GM19397 (cell line): ENCODE measurements at regions not wholly inside any gene's neighbourhood (a gene's known extent, or its start where the extent isn't known, plus 50 kb on each side); places are given as distances from the start of the nearest gene placed in this dataset.
"Not testable (repeated sequence)": the region's sequence is repeated elsewhere in the genome, so short reads cannot be mapped to it uniquely, and the experiment has no call there.

ENCODE experiments used
- ATAC-seq: cut with Tn5 transposase; IDR thresholded peaks from one replicate; pipeline ENCODE4 v1.9.1; 2021; ENCODE audit warnings: mild to moderate bottlenecking, moderate library complexity; ENCODE audit not compliant: unreplicated experiment

DNA sequence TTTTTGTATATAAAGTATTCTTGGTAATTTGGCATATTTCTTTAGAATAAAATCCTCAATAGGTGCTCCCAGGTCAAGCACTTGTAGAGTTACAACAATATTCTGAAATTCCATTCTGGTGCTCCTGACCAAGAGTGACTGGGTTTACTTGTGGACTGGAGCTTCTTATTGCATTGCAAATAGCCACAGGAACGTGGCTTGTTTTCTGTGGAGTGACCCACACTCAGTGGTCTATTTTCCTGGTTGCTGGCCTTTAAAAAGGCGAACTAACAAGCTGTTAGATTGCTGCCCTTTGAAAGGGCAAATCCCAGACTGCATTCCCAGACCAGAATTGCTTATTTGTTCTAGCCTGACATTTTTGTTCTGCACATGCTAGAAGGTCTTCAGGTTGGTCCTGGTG lies 658.8 kb upstream of the GOT2 start:
- no peak for ATAC-seq

DNA sequence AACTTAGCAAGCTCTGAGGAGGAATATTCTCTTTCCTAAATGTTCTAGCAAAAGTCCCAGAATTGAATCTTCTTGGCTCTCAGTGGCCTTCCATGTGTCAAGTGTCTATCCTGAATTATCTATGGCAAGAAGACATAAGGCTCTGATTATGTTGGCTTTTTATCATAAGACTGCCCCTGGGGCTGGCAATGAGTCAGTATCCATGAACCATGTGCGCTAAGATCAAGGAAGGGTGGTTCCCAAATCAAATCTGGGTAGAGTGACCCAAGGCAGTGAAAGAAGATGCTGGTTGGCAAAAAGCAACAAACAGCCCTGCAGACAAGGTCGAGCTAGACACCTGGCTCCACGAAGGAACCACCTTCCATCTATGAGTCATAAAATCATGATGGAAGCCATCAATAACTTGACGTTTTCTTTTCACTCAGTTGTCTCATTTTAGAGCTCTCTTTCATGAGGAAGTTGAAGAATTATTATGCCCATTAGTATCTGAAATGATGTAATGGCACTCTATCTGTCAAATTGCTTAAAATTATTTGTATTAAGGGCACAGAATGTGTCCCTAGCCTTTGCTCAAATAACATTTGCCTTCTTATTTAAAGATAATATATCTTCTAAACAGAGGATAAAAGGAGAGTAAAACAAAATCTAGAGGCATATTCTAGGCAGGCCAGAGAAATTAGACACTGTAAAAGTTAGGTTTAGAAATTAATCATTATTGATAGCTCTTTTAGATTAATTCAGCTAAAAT lies 657.7 kb upstream of the GOT2 start:
- no peak for ATAC-seq

DNA sequence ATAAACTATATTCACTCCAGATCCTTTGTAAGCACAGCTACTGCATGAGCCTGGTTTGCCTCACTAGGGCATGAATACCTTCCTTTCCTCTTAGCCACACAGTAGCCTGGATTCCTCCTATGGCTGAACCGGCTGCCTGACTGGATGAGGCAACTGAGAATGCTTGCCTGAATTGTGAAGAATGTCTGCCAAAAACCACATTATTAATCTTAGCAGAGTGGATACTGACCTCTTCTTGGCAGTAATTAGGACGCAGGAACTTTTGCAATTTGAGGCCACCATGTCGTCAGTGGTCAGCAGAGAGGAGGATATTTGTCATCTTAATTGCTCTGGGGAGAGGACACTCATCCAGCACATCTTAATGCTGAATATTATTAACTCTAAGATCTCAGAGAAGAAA lies 651.8 kb upstream of the GOT2 start:
- no peak for ATAC-seq

DNA sequence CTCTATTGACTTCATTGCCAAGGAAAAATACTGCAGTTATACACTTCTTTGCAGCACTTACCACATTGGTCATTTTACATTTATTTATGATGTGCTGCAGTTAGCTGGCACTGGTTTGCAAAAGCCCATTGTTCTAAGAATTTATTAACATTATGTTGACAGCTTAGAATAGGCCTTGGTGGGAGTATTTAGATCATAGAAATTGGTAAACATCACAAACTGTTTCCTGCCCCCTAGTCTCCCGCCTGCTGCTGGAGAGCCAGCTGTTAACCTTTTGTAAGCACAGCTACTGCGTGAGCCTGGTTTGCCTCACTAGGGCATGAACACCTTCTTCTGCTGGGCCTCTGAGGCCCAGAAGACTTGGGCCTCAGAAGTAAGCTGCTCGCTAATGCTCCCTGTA lies 651.4 kb upstream of the GOT2 start:
- ATAC-seq: no peak

DNA sequence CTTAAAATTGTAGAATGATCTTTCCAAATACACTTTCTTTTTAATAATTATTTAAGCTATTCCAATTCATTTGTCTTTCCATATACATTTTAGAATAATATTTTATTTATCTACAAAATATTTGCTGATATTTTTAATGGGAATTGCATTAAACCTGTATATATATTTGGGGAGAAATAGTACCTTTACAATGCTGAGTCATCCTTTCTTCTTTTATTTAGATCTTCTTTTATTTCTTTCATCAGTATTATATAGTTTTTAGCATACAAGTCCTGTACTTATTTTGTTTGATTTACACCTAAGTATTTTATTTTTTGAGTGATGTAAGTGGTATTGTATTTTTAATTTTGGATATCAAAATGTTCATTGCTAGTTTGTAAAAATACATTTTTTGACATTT lies 639.5 kb upstream of the GOT2 start:
- no peak for ATAC-seq

DNA sequence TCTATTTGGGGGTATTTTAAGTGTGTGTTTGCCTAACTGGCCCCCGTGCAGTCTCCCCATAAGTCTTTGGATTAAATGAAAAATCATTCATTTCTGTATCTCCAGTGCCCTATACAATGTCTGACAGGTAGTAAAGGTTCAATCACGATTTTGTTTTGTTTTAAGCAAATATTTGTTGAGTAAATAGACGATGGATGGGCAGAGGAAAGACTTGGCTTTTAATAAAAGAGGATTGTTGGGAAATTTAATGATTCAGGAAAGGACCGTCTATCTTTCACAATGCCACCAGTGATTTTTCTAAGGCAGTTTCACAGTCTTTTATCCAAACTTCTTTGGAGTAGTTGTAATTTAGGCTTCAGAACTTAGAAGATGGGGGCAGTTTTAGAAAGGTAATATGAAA lies 636.6 kb upstream of the GOT2 start:
- ATAC-seq: no peak

DNA sequence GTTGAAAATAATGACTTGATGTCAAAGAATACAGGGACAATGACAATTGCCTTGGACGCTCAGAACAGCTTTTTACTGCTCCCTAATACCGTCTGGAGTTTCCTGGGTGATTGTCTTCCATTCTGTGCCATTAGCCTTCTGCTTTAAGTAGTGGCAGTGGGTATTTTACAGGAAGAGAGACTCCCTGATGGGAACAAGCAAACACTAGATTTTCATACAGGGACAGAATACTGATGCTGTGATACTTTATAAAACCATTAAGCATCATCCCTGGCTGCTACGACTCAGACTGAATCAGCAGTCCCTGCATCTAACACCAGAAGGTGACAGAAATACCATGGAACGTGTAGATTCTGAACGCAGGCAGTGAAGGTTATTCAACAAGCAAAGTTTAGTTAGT lies 635.4 kb upstream of the GOT2 start:
- no peak for ATAC-seq

DNA sequence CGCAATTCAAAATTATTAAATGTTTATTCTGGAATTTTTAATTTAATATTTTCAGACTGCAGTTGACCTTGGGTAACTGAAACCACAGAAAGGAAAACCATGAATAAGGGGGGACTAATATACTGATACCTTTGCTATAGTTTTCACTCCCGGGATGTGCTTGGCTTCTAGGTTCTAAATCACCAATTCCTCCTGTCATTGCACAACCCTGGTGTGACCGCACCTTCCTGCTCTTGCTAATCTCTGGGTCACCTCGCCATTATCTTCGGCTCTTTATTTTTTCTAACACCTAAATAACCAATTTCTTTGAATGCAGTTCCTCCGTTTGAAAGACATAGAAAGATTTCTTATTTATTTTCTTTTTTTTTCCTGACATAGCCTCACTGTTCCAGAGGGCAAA lies 634.5 kb upstream of the GOT2 start:
- ATAC-seq: no peak

DNA sequence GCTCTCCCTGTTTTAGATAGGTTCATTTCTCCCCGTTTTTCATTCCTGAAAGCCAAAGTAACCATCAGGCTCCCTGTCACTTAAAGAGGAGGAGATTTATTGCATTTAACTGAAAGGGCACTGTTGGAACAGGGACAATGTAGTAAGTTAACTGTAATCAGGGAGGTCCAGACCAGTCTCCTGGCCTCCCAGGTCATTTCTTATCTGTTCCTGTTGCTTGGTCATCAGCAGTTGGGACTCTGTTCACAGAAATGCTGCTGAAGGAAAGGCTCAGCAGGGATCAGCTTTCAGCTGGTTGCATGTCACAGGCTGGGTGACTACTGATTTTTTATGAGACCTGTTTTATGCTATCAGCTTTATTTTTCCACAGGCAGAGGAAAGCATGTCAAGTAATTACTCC lies 622.6 kb upstream of the GOT2 start:
- no peak for ATAC-seq

DNA sequence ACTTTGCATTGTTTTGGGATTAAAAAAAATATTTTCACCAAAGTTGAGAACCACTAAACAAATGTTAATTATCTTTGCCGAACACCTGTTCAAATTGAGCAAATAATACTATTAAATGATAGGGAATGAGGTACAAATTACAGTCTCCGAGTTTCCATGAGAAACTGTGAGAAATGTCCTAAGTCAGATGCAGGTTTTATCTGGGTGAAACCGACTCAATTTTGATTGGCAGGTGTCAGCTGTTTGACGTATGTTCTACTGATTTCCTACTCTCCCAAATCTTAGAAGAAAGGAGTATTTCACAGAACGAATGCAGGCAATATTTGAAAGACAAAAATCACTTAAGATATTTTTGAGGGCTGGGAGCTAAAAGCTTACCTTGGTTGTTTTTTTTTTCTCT lies 622.0 kb upstream of the GOT2 start:
- no peak for ATAC-seq

DNA sequence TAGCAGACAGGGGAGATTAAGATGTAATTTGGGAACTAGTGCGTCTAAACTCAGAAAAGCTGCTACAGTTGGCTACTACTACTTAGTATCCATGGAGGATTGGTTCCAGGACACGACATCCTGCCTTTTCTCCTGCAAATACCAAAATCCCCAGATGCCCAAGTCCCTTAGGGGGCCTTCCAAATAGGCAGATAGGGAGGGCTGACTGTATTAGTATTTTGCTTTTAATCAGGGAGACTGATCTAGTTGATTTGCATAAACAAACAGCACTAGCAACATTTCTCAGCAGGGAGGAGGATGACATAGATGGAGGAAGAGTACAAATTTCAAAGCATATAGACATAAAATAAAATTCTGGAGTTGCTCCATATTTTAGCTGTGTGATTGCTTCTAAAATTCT lies 621.6 kb upstream of the GOT2 start:
- ATAC-seq: no peak

DNA sequence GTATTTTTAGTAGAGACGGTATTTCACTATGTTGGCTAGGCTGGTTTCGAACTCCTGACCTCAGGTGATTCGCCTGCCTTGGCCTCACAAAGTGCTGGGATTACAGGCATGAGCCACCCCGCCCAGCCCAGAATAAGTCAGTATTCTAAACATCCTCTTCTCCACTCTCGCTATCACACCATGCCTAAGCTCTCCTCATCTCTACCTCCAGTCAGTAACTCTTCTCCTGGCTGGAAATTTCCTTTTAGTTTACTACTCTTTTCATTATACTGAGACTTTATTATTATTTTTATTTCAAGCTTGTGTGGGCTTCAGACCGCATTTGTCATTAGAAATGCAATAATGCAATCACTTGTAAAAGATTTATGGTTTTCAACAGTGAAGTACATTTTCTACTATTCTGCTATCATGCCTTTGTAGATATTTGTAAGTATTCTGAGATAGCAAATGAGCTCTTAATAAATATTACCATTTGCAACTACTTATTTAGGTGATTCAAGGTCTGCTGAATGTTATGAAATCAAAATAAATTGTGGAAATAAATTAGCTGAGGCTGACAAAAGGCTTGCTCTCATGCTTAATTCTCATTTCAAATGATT lies 617.3 kb upstream of the GOT2 start:
- ATAC-seq: no peak

DNA sequence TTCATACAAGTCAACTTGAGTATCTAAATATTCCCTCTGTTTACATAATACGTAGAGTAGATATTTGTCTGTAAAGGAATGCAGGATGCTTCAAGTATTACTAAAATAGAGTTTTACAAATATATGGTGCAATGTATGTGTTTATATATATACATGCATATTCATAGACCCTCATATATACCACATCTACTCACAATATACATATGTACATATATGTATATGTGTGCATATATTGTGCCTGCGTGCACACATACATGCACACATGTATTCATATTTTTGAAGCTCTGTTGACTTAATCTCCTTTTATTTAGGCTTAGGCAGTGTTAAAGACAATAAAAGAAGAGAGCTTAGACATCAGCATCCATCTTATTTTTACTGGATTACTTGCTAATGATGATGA lies 616.6 kb upstream of the GOT2 start:
- no peak for ATAC-seq

DNA sequence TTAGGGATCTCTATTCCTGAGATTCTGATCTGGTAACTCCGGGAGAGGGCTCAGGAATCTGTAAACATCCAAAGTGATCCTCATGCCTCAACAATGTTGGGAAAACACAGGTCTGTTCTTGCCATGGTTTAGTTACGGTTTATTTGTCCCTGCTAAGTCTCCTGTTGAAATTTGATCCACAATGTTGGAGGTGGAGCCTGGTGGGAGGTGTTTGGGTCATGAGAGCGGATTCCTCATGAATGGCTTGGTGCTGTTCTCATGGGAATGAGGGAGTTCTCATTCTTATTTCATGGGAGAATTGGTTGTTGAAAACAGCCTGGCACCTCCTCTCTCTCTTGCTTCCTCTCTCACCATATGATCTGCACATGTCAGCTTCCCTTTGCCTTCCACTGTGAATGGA lies 608.6 kb upstream of the GOT2 start:
- no peak for ATAC-seq

DNA sequence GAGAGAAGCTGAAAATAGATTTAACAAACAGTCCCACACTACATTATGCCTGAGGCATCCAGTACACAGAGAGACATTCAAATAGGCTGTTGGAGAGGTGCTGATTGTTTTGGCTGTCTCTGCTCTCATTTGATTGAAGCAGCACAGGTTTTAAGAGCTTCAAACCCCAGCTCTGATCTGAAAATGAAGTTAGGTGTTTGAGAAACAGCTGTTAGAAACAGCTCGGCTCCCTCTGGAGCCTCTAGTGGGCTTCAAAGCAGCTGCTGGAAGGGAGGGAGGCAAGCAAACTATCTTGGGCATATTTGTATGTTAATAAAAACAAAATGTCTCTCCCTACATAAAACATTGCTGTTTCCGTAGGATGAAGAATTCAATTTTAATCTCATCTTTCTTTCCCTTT lies 607.3 kb upstream of the GOT2 start:
- no peak for ATAC-seq

DNA sequence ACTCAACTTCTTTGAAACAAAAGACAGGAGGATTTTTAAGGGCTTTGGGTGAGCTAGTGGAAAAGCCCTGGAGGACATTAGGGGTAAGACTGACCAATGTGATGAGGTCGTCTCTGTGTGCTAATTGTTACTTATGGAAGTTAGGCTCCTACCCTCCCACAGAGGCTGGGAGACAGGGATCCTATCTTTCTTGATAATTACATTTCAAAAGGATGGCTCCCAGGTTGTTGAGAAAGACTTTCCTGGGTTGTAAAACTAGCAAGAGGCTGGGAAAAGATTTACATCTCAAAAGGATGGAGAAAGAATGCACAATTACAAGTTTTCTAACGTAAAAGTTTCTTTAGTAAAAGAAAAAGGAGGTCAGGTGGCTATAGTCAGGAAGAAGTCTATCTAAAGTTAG lies 605.8 kb upstream of the GOT2 start:
- ATAC-seq: no peak

DNA sequence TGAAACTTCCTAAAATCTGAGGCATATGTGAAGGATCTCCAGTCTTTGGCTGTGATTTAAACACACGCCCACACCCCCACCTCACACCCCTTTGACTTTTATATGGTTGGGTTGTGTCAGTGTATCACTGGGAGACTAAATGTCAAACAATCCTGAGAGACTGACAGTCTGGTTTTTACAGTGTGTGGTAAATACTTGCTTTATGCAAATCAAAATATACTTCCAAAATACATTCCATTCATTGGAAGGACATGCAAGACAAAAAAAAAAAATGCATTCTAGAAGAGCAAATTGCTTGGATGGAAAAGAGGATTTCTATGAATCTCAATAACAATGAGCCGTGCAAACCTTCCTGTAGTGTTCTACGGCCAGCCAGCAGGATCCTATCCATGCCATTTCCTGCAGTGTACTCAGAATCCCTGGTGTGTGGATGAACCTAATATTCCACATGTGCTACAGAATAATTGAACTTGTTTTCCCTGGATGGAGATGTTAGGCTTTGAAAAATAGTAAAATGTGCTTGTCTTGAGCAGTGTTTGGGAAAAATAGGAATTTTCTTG lies 602.1 kb upstream of the GOT2 start:
- no peak for ATAC-seq

DNA sequence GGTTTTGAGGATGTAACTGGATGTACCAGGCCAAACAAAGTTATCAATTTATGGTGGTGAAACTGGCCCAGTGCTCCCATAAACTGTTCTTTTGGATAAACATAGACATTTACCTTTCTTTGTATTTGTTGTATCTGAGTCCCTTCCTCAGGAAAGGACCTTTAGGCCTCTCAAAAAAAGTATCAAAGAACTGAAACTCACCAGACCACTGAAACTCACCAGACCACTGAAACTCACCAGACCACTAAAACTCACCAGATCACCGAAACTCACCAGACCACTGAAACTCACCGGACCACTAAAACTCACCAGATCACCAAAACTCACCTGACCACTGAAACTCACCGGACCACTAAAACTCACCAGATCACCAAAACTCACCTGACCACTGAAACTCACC lies 597.6 kb upstream of the GOT2 start:
- ATAC-seq: not testable (repeated sequence)

DNA sequence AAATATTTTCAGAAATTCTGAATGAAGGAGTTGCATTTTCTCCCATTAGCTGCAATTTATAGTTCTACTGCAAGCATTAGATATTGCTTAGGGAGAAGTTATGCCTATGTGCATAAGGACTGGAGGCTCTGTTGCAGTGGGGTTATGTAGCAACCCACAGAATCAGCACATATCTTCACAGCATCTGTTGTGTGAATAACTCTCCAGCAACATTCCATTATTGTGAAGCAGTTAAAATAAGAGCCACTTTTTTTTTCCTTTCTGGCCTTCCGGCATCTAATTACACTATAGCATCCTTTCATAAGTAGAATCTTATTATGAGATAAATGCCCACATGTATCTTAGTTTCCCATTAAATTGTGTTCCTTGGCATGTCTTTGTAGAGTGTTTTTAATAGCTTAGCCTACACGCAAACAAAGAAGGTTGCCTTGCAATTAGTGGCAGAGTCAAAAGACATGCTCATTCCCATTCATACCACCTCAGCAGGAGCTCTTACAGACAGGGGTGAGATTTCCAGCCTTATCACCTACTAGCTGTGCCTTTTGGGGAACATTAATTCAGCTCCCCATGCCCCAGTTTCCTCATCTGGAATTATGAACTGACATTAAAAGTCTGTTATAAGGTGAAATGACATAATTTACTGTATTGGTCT lies 596.0 kb upstream of the GOT2 start:
- no peak for ATAC-seq

DNA sequence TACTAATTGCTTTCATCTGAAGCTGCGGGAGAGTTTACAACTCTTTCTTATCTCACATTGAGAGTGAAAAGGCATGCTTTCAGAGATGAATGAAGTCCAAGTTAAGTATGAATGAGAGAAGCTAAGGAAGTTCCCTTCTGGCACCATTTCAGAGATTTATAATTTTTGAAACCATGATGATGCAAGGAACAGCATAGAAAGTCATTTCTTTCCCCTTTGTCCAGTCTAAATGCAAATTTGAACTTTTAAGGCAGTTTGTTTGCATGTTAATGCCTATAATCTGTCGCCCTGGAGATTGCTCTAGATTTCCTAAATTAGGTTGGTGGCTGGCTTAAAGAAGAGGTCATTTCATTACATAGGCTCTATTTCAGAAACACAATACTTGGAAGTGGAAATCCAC lies 594.8 kb upstream of the GOT2 start:
- no peak for ATAC-seq

DNA sequence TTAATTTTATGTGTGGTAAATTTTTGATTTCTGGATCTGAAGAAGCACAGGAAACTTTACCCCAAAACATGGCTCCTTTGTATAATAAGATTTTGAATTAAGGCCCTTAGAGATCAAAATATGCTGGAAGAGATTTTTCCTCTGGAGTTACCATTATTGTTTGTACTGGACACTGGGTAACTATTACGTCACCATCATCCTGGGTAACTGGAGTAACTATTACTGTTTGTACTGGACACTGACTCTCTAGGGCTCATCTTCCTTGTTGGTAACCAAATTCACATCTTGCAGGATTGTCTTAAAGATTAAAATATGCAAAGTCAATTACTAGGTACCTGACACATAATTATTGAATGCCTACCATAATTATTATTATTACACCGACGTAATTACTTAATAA lies 593.8 kb upstream of the GOT2 start:
- ATAC-seq: no peak

DNA sequence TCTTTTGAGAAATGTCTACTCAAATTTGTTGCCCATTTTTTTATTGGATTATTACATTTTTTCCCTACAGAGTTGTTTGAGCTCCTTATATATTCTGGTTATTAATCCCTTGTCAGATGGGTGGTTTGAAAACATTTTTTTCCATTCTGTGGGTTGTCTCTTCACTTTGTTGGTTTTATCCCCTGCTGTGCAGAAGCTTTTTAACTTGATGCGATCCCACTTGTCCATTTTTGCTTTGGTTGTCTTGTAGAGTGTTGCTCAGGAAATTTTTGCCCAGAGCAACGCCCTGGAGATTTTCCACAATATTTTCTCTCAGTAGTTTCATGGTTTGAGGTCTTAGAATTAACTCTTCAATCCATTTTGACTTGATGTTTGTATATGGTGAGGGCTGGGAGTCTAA lies 592.8 kb upstream of the GOT2 start:
- no peak for ATAC-seq
